ENCODE measurements at regions not wholly inside any gene's neighbourhood (a gene's known extent, or its start where the extent isn't known, plus 50 kb on each side); places are given as distances from the start of the nearest gene placed in this dataset.

GRCh38 chrX:138485224-138485623 is 226.3 kb downstream of the FGF13 start:
- H3K4me3 Mint-ChIP-seq = no peak overlapping the region
- no peaks in the 10 kb centered on the region for H3K27me3 Mint-ChIP-seq (ENCODE audit: low read depth)
- peaks cover 2% of the 10 kb centered on the region for H3K4me1 Mint-ChIP-seq
- DNase-seq (ENCODE audit: low spot score in 2 of 2, unreplicated experiment in 2 of 2) = no peak
- H3K36me3 Mint-ChIP-seq = no peaks in the 10 kb centered on the region
- H3K27ac Mint-ChIP-seq = no peak overlapping the region
- peaks cover 27% of the 10 kb centered on the region for H3K9me3 Mint-ChIP-seq
- TF ChIP-seq, protein P1, sequence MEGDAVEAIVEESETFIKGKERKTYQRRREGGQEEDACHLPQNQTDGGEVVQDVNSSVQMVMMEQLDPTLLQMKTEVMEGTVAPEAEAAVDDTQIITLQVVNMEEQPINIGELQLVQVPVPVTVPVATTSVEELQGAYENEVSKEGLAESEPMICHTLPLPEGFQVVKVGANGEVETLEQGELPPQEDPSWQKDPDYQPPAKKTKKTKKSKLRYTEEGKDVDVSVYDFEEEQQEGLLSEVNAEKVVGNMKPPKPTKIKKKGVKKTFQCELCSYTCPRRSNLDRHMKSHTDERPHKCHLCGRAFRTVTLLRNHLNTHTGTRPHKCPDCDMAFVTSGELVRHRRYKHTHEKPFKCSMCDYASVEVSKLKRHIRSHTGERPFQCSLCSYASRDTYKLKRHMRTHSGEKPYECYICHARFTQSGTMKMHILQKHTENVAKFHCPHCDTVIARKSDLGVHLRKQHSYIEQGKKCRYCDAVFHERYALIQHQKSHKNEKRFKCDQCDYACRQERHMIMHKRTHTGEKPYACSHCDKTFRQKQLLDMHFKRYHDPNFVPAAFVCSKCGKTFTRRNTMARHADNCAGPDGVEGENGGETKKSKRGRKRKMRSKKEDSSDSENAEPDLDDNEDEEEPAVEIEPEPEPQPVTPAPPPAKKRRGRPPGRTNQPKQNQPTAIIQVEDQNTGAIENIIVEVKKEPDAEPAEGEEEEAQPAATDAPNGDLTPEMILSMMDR (IDR thresholded peaks at IDR 0.05; ENCODE audit: unreplicated experiment) = no peak

GRCh38 chrX:138484451-138484850 is 227.1 kb downstream of the FGF13 start:
- TF ChIP-seq, protein P1 (IDR thresholded peaks at IDR 0.05; ENCODE audit: unreplicated experiment) = no peak
- H3K36me3 Mint-ChIP-seq = no peaks in the 10 kb centered on the region
- H3K27ac Mint-ChIP-seq = no peak overlapping the region
- no peak for DNase-seq (ENCODE audit: low spot score in 2 of 2, unreplicated experiment in 2 of 2)
- peaks cover 23% of the 10 kb centered on the region for H3K9me3 Mint-ChIP-seq
- no peak overlapping the region for H3K4me3 Mint-ChIP-seq
- peaks cover 2% of the 10 kb centered on the region for H3K4me1 Mint-ChIP-seq
- no peaks in the 10 kb centered on the region for H3K27me3 Mint-ChIP-seq (ENCODE audit: low read depth)

DNA sequence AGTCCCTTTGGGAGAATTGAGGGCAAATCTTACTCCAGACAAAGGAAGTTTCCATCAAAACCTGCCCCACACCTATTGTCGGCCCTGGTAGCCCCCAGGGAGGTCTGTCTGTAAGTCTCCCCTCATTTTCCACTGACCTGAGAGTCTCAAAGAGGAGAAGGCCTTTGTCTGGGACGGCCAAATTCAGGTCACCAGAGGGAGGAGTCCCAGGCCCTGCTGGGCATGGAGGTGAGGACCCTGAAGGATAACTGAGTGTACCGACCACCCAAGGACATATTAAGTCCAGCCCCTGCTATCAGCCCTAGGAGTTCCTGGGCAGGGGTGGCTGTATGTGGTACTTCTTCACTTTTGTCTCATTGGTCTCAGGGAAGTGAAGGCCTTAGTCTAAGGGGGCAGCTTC is 229.9 kb downstream of the FGF13 start:
- TF ChIP-seq, protein P1 (IDR thresholded peaks at IDR 0.05; ENCODE audit: unreplicated experiment) = no peak
- no peak overlapping the region for H3K27ac Mint-ChIP-seq
- DNase-seq (ENCODE audit: low spot score in 2 of 2, unreplicated experiment in 2 of 2) = no peak
- H3K27me3 Mint-ChIP-seq (ENCODE audit: low read depth) = no peaks in the 10 kb centered on the region
- no peak overlapping the region for H3K4me3 Mint-ChIP-seq
- H3K9me3 Mint-ChIP-seq = peaks cover 26% of the 10 kb centered on the region
- no peaks in the 10 kb centered on the region for H3K36me3 Mint-ChIP-seq
- no peaks in the 10 kb centered on the region for H3K4me1 Mint-ChIP-seq

GRCh38 chrX:138463476-138463875 is 248.0 kb downstream of the FGF13 start:
- Mint-ChIP-seq H3K9me3 (peaks cover 57% of the 10 kb centered on the region), H3K4me3 (no peak overlapping the region), H3K27me3 (ENCODE audit: low read depth) (no peaks in the 10 kb centered on the region), H3K4me1 (no peaks in the 10 kb centered on the region), H3K36me3 (no peaks in the 10 kb centered on the region), H3K27ac (no peak overlapping the region)
- DNase-seq (ENCODE audit: low spot score in 2 of 2, unreplicated experiment in 2 of 2) = no peak
- TF ChIP-seq, protein P1 (IDR thresholded peaks at IDR 0.05; ENCODE audit: unreplicated experiment) = no peak
